Activated CD8-positive, alpha-beta memory T cell treated with anti-CD3 and anti-CD28 coated beads, Interleukin-2, amount 50 U/mL, for 48 hours (primary cell): ENCODE measurements at regions not wholly inside any gene's neighbourhood (a gene's known extent, or its start where the extent isn't known, plus 50 kb on each side); places are given as distances from the start of the nearest gene placed in this dataset.
"Not testable (repeated sequence)": the region's sequence is repeated elsewhere in the genome, so short reads cannot be mapped to it uniquely, and the experiment has no call there.

Experiments
- DNase-seq: peaks from one replicate; pipeline ENCODE4 v3.0.0-alpha.2; 2020

DNA sequence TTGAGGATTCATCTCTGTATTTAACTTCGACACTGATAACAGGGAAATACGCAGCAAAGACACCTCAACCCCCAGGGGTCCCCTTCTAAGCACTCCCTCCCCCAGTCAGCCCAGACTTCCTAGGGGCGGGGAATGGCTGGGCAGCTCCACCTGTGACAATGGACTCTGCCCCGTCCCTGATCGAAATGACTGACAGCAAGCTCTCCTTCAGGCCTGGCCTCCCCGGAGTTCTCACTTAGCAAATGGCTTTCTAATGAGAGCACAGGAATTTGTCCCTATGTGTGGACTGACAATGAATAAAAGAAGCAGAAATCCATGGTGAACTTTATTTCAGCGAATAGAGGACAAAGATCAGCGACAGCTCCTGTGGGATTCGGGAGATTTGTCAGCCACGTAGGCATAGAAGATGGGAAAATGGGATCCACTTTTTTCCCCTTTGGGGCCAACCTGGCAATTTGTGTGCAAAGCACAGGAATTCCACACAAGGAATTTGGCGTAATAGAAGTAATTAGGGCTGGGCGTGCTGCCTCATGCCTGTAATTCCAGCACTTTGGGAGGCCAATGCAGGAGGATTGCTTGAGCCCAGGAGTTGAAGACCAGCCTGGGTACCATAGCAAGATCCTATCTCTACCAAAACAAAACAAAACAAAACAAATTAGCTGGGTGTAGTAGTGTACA lies 63.8 kb downstream of the TNFAIP2 start:
- no peak for DNase-seq

DNA sequence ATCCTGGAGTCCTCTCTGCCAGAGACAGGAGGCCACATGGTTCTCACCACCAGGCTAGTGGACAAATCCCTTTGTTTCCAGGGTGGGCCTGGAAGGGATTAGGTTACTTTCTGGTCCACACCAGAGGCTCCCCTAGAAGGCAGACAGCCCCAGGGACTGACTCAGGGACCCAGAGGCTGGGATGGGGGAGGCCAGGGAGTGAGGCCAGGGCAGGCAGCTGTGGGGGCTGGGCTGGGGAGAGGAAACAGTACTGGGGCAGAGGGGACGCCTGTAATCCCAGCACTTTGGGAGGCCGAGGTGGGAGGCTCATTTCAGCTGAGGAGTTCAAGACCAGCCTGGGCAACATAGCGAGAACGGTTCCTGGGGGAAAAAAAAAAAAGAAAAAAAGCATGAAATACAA lies 64.7 kb downstream of the TNFAIP2 start:
- no peak for DNase-seq

DNA sequence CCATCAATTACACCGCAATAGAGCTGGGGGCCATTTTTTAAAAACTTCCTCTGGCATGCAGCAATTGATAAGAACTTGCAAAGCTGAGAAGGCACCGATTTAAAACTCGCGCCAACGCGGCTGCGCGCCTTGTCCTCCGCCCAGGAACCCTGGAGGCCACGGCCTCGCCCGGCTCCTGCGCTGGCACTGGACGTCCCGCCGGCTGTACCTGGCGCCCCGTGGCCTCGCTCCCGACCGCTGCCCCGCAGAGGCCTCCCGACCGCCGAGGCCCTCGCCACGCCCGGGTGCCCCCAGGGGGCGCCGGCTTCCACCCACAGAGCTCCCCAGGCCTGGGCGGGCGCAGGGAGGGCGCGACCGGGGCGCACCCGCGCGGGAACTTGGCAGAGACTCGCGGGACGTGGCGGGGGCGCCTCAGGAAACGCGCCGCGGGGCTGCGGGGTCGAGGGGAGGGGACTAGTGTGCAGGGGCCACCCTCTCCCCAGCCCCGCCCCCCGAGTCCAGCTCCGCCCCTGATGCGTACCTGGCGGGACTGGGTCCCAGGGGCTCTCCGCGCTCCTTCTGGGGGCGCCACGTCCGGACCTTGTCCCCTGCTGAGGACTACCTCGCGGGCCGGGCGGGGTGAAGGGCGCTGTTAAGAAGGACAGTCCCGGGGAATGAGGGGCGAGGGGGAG lies 65.7 kb downstream of the TNFAIP2 start:
- DNase-seq, result peak; percentile 60

DNA sequence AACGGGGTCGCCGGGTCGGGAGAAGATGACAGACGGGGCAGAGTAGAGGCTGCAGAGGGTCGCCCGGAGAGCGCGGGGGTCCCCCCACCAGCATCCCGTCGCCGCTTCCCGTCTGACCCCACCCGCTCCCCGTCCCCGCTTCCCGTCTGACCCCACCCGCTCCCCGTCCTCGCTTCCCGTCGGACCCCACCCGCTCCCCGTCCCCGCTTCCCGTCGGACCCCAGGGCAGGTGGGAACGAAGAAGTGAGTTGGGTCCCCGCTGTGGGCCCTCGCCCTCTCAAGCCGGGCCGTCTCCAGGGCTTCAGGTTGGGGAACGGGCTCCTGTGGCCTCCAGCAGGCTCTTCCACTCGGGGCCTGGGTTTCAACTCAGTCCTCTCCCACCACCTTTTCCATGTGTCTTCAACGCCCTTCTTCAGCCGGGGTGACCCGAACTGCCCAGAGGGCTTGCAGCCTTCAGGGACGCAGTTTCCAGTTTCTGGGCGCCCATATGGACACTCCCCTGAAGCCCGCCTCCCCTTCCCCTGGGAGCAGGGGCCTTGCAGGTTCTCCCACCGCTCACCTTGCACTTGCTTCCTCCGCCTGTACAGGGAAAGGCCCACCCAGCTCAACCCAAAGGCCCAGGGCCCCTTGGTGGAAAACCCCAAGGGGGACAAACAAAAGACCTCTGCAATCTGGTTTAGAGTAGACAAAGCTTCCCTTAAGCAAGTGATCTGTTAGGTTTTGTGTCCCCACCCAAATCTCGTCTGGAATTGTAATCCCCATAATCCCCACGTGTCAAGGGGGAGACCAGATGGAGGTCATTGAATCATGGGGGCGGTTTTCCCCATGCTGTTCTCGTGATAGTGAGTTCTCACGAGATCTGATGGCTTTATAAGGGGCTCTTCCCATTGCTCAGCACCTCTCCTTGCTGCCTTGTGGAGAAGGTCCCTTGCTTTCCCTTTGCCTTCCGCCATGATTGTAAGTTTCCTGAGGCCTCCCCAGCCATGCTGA lies 66.5 kb downstream of the TNFAIP2 start:
- no peak for DNase-seq

DNA sequence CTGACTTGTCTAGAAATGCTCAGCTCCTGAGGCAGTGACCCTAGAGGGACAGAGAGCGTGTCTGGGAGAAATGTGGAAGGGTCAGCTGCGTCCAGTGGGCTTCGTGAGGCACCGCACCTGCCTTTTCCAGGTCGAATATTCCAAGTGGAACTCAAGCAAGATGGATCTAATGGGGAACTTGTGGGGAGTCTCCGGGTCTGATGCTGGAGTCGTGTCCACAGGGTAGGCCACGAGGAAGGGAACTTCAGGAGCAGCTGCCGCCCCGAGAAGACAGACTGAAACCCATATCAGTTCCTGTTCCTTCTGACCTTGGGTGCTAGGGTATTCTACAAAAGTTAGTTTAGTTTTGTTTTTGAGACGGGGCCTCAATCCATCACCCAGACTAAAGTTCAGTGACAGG lies 67.5 kb downstream of the TNFAIP2 start:
- no peak for DNase-seq

DNA sequence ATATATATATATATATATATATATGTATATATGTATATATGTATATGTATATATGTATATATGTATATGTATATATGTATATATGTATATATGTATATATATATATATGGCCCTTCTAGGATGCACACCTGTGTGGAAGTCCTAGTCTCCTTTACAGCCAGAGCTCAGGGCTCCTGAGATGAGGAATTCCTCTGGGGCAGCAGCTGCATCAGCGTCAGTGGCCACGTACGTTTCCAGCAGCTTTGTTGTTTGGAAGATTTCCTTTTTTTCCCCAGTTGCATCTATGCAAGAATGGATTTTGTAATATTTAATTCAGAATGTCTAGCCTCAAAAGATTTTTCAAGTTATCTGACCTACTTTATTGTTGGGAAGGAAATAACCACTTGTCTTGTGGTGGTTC lies 68.6 kb downstream of the TNFAIP2 start:
- peak; percentile 12 for DNase-seq

DNA sequence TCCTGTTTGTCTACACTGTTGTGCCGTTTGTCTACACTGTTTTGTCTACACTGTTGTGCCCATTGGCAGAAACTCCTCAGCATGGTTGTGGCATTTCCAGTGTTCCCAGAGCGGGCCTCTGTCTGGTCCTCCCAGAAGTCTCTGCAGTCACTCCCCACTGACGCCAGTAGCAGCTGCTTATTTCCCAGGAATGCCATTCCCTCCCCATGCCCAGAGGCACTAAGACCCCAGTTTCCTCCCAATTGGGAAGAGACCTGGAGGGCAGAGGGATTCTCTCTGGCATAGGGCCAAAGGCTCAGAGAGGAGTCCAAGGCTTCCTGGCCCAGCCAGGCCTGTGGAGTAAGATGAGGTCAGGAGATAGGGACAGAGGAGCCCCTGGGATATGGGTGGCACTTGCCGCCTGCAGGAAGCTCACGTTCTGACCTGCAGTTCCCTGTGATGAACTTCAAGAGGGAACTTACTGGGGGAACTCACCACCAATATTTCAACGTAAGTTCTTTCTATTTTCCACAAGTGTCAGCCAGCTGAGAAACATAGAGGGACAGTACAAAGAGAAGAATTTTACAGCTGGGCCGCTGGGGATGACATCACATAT lies 69.1 kb downstream of the TNFAIP2 start:
- DNase-seq, result no peak

DNA sequence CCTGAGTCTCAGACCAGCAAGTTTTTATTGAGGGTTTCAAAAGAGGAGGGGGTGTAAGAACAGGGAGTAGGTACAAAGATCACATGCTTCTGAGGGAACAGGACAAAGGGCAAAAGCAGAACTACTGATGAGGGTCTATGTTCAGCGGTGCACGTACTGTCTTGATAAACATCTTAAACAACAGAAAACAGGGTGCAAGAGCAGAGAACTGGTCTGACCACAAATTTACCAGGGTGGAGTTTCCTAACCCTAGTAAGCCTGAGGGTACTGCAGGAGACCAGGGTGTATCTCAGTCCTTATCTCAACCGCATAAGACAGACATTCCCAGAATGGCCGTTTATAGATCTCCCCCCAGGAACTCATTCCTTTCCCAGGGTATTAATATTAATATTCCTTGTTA lies 69.6 kb downstream of the TNFAIP2 start:
- not testable (repeated sequence) for DNase-seq

DNA sequence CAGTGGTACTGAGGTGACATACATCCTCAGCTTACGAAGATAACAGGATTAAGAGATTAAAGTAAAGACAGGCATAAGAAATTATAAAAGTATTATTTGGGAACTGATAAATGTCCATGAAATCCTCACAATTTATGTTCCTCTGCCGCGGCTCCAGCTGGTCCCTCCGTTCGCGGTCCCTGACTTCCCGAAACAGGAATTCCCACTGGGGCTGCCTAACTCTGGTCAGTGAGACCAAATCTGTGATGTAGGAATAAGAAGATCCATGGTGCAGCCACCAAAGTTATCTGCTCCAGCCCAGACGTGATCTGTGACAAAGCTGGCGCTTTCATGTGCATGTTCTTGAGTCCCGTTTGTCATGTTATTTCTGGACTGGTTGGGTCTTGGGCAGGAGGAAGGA lies 70.2 kb downstream of the TNFAIP2 start:
- DNase-seq, result peak; percentile 6

DNA sequence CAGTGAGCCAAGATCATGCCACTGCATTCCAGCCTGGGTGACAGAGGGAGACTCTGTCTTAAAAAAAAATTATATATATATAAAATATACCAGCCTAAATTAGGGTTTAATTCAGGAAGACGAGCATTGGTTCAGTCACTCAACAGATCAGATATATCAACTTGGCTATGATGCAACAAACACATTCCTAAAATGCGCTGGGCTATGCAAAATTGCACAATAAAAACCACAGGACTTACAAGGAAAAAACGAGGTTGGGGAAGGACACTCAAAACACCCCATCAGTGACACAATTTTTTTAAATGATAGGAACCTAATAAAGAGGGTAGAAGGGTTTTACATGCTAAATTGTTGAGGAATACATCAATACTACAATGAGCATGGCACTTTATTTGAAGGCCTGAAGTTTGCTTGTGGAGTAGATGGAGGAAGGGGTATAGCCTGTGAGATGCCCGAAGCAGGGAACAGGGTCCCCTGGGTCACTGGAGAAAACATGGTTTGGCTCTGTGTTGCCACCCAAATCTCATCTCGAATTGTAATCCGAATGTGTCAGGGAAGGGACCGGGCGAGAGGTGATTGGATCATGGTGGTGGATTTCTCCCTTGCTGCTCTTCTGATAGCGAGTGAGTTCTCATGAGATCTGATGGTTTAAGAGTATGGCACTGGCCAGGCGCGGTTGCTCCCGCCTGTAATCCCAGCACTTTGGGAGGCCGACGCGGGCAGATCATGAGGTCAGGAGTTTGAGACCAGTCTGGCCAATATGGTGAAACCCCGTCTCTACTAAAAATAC lies 71.2 kb downstream of the TNFAIP2 start:
- DNase-seq, result peak; percentile 23

DNA sequence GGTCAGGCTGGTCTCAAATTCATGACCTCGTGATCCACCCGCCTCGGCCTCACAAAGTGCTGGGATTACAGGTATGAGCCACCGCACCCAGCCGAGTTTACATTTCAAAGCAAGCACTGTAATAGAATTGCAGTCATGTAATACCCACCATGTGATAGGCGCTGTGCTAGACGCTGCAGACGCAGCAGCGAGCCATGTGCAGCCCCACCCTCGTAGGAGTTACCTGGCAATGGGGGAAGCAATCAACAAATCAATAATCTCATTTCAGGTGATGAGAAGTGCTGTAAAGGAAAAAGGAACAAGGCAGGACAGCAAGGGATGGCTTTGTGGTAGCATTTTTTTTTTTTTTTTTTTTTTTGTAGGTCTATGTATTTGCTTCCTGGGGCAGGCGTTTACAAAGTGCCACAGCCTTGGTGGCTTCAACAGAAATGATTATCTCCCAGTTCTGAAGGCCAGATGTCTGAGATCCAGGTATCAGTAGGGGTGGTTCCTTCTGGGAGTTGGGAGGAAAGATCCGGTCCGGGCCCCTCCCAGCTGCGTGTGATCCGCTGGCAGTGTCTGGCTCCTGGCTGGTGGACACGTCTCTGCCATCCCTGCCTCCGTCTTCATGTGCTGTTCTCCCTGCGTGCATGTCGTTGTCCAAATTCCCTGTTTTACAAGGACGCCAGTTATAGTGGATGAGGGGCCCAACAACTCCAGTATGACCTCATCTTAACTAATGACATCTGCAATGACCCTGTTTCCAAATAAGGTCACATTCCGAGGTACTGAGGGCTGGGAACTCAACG lies 72.8 kb downstream of the TNFAIP2 start:
- DNase-seq, result peak; percentile 22

DNA sequence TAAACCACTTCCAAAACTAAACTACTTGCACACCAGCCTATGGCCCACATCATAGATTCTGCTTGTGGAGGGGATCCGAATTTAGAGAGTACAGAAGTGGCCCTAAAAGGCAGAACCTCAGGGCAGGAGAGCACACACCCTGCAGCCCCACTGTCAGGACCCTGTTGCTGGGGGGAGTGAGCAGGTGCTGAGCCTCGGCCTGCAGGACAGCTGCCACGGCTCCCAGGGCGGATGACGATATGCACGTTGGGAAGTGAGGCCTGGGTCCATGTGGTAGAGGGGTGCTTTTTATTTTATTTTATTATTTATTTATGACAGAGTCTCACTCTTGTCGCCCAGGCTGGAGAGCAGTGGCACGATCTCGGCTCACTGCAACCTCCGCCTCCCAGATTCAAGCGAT lies 73.5 kb downstream of the TNFAIP2 start:
- peak; percentile 10 for DNase-seq

DNA sequence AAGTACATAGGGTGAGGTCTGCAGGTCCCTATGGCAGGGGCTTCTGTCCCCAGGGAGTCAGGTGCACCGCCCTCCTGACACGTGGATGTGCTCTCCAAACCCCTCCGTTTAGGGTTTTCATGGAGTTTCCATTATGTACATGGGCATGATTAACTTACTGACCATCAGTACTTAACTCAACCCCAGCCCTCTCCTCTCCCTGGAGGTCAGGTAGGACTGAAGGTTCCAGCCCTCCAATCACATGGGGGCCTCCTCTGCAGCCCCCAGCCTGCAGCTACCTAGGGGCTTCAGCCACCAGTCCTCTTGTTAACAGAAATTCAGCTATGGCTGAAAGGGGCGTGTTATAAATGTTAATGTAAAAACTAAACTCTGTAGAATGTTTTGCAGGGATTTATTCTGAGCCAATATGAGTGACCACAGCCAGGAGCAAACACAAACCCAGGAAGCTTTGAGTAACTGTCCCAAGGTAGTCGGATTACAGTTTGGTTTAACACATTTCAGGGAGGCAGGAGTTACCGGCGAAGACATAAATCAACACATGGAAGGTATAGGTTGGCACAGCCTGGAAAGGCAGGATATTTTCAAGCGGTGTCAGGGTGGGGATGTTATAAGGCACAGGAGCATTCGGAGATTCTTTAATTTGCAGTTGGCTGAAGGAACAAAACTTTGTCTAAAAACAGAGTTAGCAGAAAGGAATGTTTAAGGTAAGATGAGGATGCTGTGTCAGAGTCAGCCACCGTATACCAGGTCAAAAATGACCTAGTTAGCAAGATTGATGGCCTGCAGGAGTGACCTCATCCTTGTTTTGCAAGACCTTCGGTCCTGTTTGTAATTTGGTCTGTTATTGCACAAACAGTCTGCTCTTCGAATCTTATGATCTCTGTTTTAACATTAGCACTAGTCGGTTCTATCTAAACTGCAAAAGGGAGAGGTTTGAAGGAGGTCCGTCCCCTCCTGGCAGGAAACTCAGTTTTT lies 75.2 kb downstream of the TNFAIP2 start:
- no peak for DNase-seq

DNA sequence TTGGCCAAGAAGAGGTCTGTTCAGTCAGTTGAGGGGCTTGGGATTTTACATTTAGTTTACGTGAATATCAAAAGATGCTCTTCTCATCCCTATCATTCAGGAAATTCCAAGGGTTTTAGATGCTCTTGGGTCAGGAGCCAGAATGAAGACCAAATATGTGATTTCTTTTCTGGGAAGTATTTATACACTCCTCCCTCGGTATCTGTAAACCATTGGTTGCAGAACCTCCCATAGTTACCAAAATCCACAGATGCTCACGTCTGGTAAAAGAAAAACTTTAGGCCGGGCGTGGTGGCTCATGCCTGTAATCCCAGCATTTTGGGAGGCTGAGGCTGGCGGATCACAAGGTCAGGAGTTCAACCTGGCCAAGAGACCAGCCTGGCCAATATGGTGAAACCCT lies 75.9 kb downstream of the TNFAIP2 start:
- no peak for DNase-seq

DNA sequence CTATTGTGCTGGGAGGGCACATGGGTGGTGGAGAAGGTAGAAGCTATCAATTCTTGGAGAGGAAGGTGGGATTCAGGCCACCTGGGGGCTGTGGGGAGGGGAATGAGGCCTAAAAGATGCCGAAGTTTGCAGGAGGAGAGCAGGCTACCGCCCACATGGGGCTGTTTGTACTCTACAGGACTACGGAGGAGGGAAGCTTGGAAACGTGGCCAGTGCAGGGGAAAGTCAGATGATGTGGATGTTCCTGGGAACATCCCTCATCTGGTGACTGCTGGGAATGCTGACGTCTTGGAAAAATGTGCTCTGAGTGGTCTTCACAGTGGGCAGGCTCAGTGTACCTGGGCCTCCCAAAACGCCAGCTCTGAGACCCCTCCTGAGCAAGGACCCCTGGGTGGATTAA lies 78.5 kb downstream of the TNFAIP2 start:
- DNase-seq, result no peak

DNA sequence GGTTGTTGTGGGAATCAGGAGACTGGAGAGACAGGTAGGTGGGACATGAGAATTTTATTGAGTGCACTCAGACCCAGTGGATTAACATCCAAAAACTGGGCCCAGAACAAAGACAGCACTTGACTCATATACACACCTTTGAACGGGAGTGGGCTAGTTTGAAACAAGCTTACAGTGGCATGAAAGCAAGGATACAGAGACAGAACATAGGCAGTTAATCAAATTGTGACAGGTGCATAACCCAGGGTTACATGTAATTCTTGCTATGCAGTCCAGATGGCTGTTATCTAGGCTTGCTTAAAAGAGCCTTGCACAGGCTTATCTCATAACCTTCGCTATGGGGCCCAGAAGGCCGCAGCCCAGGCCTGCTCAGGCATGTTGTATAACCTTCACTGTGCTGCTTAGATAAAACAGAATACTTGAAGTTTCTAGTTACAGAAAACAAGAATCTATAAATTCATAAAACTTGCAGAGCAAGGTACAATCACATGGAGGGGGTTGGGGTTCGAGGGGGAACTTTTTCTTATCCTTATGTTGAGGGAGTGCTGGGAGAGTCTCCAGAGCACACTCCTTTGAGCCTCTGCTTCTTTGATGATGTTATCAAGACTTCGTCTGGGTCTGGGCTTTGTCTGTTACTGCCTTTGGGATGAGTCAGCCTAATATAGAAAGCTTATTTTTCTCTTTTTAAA lies 81.7 kb downstream of the TNFAIP2 start:
- DNase-seq, result no peak

DNA sequence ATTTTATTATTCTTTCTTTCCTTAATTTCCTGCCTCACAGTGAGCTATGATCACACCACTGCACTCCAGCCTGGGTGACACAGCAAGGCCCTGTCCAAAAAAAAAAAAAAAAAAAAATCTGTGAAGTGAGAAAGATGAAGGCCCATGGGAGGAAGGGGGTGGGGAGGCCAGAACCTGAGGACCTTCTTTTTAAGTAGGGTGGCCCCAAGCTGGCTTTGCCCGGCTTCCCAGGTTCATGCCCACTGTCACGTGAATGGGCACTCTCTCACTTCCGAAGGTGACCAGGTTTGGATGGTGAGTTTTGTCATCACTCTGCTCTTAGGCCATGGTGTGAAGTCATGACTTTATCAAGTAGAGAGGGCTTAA lies 82.3 kb downstream of the TNFAIP2 start:
- no peak for DNase-seq

DNA sequence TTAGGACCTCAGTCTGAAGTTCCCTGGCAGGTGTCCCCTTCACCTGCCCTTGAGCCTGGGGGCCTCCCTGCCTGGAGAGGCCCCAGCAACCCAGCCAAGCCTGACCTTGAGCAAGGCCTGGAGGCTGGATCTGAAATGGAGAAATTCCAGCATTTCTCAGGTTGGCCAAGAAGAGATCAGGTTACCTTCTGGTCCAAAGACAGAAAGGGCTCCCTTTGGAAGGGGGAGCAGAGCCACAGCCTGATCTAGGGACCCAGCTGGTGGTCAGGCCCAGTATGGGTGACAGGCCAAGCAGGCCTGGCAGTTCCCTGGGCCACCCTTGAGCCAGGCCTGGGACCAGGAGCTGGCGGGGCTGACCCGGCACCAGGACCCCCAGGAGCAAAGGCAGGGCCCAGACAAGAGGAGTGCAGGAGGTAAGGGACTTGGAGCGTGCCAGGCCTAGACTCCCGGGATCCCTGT lies 82.8 kb downstream of the TNFAIP2 start:
- DNase-seq, result no peak

DNA sequence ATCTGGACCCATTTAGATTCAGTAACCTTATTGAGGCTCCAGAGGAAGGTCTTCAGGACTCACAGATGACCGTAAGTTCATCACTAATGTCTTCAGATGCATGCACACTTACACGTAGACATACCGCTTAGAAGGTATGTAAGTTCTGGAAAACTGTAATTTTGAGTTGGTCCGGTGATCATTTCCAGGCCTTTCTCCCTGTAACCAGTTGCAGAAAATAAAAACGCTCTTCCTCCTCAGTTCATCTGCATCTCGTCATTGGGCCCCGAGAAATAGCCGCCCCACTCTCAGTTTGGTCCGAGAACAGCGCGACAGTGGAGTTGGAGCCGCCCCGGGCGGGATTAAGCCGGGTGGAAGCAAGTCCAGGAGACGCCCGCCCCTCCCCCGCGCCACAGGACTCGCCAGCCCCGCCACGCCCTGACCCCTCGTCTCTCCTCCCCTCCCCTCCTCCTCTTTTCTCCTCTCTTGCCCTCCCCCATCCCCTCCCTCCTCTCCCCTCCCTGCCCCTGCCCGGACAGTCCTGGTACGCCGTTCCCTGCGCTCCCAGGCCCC lies 83.7 kb downstream of the TNFAIP2 start:
- DNase-seq, result no peak
